ENCODE measurements at regions not wholly inside any gene's neighbourhood (a gene's known extent, or its start where the extent isn't known, plus 50 kb on each side); places are given as distances from the start of the nearest gene placed in this dataset.

DNA sequence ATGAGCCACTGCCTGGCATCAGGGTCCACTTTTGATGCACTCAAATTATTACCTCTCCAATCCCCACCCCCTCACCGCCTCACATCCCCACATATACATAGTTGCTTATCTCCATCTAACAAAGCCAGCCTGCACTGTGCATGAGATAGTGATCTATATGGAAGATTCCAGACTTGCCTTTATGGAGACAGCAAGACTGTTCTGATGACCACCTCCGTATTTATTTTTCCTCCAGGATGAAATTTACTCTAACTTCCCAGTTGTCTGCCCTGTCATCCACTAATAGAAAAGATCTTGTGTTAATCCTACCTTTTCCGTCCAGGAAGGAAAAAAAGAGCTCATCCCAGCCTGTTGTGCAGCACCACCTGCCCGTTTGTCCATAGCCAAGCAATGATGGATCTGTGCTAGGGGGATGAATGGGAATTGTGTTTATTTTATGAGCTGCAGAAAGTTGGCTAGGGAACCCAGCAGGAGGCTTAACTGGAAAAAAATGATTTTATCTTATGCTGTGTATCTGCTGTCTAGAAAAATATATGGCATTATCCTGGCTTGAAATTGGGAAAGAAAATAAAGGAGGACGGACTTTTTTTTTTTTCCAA, 114.5 kb downstream of the CD47 start:
- peak overlapping the region; percentile 53 for H3K4me3 ChIP-seq (ENCODE audit: low read depth, low read length)
- peak overlapping the region; percentile 35 for H3K27ac ChIP-seq (ENCODE audit: insufficient read depth, low read length, poor library complexity, severe bottlenecking)
- peaks cover 0 to 2% (median 0%) of the 10 kb centered on the region in 7 donors for H3K9me3 Mint-ChIP-seq
- no peak for DNase-seq
- H3K9me3 ChIP-seq (ENCODE audit: control insufficient read depth in 2 of 2, low read length in 2 of 2): no peaks in the 10 kb centered on the region
- no peaks in the 10 kb centered on the region for H3K36me3 ChIP-seq (ENCODE audit: control insufficient read depth, insufficient read depth, low read length)
- ATAC-seq (ENCODE audit: low read depth in 2 of 2): peak in 1 of 2 donors; percentile 13
- no peaks in the 10 kb centered on the region for H3K27me3 Mint-ChIP-seq
- peak overlapping the region; percentile 40 to 54 (median 42) for H3K27ac Mint-ChIP-seq
- H3K4me1 ChIP-seq (ENCODE audit: control insufficient read depth, insufficient read depth, low read length, poor library complexity, severe bottlenecking): peaks cover 49% of the 10 kb centered on the region
- H3K36me3 Mint-ChIP-seq: no peaks in the 10 kb centered on the region
- H3K4me3 Mint-ChIP-seq: peak overlapping the region; percentile 6 to 83 (median 49)
- peaks cover 33 to 63% (median 49%) of the 10 kb centered on the region in 4 donors for H3K4me1 Mint-ChIP-seq
- no peaks in the 10 kb centered on the region for H3K27me3 ChIP-seq (ENCODE audit: control insufficient read depth, insufficient read depth, low read length)

DNA sequence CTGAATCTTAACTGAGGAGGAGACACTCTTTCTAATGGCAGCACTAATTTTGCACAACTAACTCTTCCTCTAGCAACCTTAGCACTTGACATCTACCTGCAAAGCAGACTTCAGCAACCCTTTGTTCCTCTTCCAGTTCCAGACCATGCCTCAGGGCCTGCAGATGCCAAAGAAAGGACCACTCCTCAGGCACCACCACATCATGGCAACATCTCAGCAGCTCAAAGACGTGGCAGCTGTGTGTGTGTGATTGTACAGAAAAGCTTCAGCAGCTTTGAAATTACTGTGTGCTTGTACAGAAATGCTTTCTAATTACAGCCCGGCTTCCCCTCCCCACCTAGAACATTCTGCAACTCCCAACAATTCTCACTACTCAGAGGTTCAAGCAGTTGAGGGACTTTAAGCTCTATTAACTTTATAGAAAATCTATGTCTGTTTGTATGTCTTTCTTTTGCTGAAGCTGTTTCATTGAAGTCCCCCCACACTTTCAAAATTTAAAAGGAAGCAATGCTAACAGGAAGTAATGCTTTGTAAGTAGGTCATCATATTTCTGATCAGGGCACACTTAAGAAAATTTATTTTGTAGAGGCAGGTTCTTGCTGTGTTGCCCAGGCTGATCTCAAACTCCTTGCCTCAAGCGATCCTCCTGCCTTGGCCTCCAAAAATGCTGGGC, 115.2 kb downstream of the CD47 start:
- H3K4me3 Mint-ChIP-seq: peak overlapping the region in 3 of 4 donors; percentile 6 to 83 (median 60)
- ATAC-seq (ENCODE audit: low read depth in 2 of 2) (peak; percentile 63 to 70), DNase-seq (peak in 2 of 3 donors; percentile 21 to 59)

DNA sequence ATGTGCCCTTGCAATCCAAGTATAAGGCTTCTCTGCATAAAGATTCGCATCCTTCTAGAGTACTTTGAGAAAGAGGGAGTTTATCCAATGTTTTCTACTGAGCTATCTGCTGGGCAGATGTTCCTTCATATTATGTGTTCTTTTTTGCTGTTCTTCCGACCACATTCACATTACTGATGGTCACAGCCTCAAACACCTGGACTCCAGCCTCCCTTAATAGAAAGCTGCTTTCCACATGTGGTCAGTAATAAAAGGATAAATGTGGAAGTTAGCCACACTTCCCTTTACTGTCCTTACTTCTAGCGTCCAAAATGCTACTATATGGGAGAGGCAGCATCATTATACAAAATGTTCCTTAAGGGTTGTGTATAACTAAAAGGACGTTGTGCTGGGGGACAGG, 116.9 kb downstream of the CD47 start:
- H3K27ac ChIP-seq (ENCODE audit: insufficient read depth, low read length, poor library complexity, severe bottlenecking): no peak overlapping the region
- H3K4me1 Mint-ChIP-seq: peaks cover 33 to 51% (median 42%) of the 10 kb centered on the region in 4 donors
- no peak overlapping the region for H3K4me3 ChIP-seq (ENCODE audit: low read depth, low read length)
- H3K4me3 Mint-ChIP-seq: no peak overlapping the region
- no peaks in the 10 kb centered on the region for H3K36me3 ChIP-seq (ENCODE audit: control insufficient read depth, insufficient read depth, low read length)
- no peaks in the 10 kb centered on the region for H3K27me3 Mint-ChIP-seq
- peaks cover 0 to 2% (median 0%) of the 10 kb centered on the region in 7 donors for H3K9me3 Mint-ChIP-seq
- peaks cover 42% of the 10 kb centered on the region for H3K4me1 ChIP-seq (ENCODE audit: control insufficient read depth, insufficient read depth, low read length, poor library complexity, severe bottlenecking)
- DNase-seq: no peak
- H3K27ac Mint-ChIP-seq: no peak overlapping the region
- no peak for ATAC-seq (ENCODE audit: low read depth in 2 of 2)
- H3K36me3 Mint-ChIP-seq: no peaks in the 10 kb centered on the region
- H3K27me3 ChIP-seq (ENCODE audit: control insufficient read depth, insufficient read depth, low read length): no peaks in the 10 kb centered on the region
- no peaks in the 10 kb centered on the region for H3K9me3 ChIP-seq (ENCODE audit: control insufficient read depth in 2 of 2, low read length in 2 of 2)

More for the DNA sequence above, 115.2 kb downstream of the CD47 start:
- H3K9me3 Mint-ChIP-seq: peaks cover 0 to 2% (median 0%) of the 10 kb centered on the region in 7 donors
- peaks cover 29 to 60% (median 47%) of the 10 kb centered on the region in 4 donors for H3K4me1 Mint-ChIP-seq
- H3K4me3 ChIP-seq (ENCODE audit: low read depth, low read length): peak overlapping the region; percentile 53
- H3K36me3 ChIP-seq (ENCODE audit: control insufficient read depth, insufficient read depth, low read length): no peaks in the 10 kb centered on the region
- no peaks in the 10 kb centered on the region for H3K36me3 Mint-ChIP-seq
- no peaks in the 10 kb centered on the region for H3K9me3 ChIP-seq (ENCODE audit: control insufficient read depth in 2 of 2, low read length in 2 of 2)
- H3K27ac ChIP-seq (ENCODE audit: insufficient read depth, low read length, poor library complexity, severe bottlenecking): peak overlapping the region; percentile 35
- H3K27ac Mint-ChIP-seq: peak overlapping the region; percentile 40 to 54 (median 42)
- H3K4me1 ChIP-seq (ENCODE audit: control insufficient read depth, insufficient read depth, low read length, poor library complexity, severe bottlenecking): peaks cover 49% of the 10 kb centered on the region
- H3K27me3 ChIP-seq (ENCODE audit: control insufficient read depth, insufficient read depth, low read length): no peaks in the 10 kb centered on the region
- no peaks in the 10 kb centered on the region for H3K27me3 Mint-ChIP-seq

DNA sequence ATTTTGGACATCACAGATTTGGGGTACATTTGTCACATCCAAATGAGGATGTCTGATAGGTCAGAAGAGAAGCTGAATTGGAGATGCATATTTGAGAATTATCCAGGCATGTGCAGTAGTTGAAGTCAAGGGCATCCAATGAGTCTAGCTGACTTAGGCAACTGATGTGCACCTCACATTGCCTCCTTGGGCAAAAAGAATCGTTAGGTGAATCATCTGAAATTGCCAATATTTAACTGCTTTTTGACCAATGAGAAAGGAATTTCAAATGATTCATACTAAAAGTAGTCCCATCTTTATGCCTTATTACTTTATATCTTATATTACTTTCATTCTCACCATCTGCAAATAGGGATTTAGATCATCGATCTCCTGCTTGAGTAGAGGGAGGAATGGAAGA, 117.7 kb downstream of the CD47 start:
- Histone ChIP-seq H3K4me1 (ENCODE audit: control insufficient read depth, insufficient read depth, low read length, poor library complexity, severe bottlenecking) (peaks cover 34% of the 10 kb centered on the region), H3K27ac (ENCODE audit: insufficient read depth, low read length, poor library complexity, severe bottlenecking) (no peak overlapping the region), H3K36me3 (ENCODE audit: control insufficient read depth, insufficient read depth, low read length) (no peaks in the 10 kb centered on the region), H3K4me3 (ENCODE audit: low read depth, low read length) (no peak overlapping the region), H3K9me3 (ENCODE audit: control insufficient read depth in 2 of 2, low read length in 2 of 2) (no peaks in the 10 kb centered on the region), H3K27me3 (ENCODE audit: control insufficient read depth, insufficient read depth, low read length) (no peaks in the 10 kb centered on the region)
- Mint-ChIP-seq H3K4me3 (no peak overlapping the region), H3K4me1 (peaks cover 26 to 43% (median 34%) of the 10 kb centered on the region in 4 donors), H3K27ac (peak overlapping the region in 1 of 3 donors; percentile 32), H3K36me3 (no peaks in the 10 kb centered on the region), H3K9me3 (no peaks in the 10 kb centered on the region), H3K27me3 (no peaks in the 10 kb centered on the region)
- ATAC-seq (ENCODE audit: low read depth in 2 of 2) (no peak), DNase-seq (no peak)

DNA sequence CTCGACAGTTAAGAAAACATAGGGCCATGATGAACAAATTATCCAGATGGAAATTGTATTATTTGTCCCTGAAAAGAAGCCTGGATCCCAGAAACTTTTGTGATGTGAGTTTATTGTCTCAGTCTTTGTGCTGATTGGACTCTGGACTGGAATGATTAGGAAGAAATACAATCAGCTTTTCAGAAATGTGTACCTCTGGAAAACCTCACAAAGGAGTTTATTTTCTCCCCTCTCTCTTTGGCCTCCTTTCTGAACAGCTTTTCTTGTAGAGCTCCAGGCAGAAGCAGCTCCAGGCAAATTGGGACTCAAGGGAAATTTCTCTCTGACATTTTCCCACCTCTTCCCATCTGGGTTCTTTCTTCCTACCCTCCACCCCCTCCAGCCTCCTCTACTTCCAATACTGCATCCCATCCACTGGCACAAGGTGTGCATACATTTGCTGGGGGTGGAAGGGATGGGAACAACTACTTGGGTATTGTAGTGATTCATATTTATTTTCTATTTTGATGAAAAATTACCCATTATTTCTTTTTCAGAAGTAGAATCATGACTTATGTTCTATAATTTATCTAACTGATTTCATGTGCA, 119.7 kb downstream of the CD47 start:
- Mint-ChIP-seq H3K4me1 (peaks cover 16 to 23% (median 21%) of the 10 kb centered on the region in 4 donors), H3K9me3 (no peaks in the 10 kb centered on the region), H3K27ac (peak overlapping the region in 2 of 3 donors; percentile 12 to 54), H3K36me3 (no peaks in the 10 kb centered on the region), H3K4me3 (no peak overlapping the region), H3K27me3 (no peaks in the 10 kb centered on the region)
- peaks cover 14% of the 10 kb centered on the region for H3K4me1 ChIP-seq (ENCODE audit: control insufficient read depth, insufficient read depth, low read length, poor library complexity, severe bottlenecking)
- H3K36me3 ChIP-seq (ENCODE audit: control insufficient read depth, insufficient read depth, low read length): no peaks in the 10 kb centered on the region
- no peak overlapping the region for H3K4me3 ChIP-seq (ENCODE audit: low read depth, low read length)
- ATAC-seq (ENCODE audit: low read depth in 2 of 2) (no peak), DNase-seq (no peak)
- no peak overlapping the region for H3K27ac ChIP-seq (ENCODE audit: insufficient read depth, low read length, poor library complexity, severe bottlenecking)
- no peaks in the 10 kb centered on the region for H3K9me3 ChIP-seq (ENCODE audit: control insufficient read depth in 2 of 2, low read length in 2 of 2)
- no peaks in the 10 kb centered on the region for H3K27me3 ChIP-seq (ENCODE audit: control insufficient read depth, insufficient read depth, low read length)

DNA sequence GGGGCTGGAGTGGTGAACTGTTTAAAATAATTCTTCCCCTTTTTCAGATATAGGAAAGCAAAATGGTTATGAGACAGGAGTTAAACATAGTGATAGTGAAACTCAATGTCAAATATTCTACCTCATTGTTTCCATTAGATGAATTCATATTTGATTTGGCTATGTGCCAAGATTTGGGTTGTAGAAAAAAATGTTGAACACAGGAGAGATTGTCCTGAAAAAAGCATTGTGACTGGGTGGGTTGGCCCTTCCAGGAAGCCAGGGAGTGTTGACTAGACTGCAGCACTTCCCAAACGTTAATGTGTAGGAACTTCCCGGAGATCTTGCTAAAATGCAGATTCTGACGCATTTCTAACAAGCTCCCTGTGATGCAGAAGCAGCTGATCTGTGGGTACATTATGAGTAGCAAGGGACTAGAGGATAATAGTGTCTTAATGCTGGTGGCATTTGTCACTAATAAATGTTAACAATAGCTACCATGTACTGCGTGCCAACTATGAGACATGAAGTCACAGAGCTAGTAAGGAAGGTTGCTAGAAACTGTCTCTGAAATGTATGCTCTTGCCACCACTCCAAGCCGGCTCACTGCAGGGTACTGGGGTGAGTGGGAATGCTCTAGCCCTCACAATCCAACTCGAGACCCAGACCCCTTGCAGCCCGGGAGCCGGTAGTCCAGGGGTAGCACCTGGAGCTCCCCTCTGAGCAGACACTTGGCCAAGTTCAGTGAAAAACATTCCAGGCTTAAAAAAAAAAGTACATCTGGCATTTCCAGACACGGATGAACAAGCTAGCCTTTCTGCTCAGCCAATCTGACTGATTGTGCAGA, 120.6 kb downstream of the CD47 start:
- Histone ChIP-seq H3K36me3 (ENCODE audit: control insufficient read depth, insufficient read depth, low read length) (no peaks in the 10 kb centered on the region), H3K4me1 (ENCODE audit: control insufficient read depth, insufficient read depth, low read length, poor library complexity, severe bottlenecking) (peaks cover 5% of the 10 kb centered on the region), H3K4me3 (ENCODE audit: low read depth, low read length) (no peak overlapping the region), H3K27ac (ENCODE audit: insufficient read depth, low read length, poor library complexity, severe bottlenecking) (no peak overlapping the region), H3K9me3 (ENCODE audit: control insufficient read depth in 2 of 2, low read length in 2 of 2) (no peaks in the 10 kb centered on the region), H3K27me3 (ENCODE audit: control insufficient read depth, insufficient read depth, low read length) (no peaks in the 10 kb centered on the region)
- Mint-ChIP-seq H3K9me3 (no peaks in the 10 kb centered on the region), H3K36me3 (no peaks in the 10 kb centered on the region), H3K4me3 (no peak overlapping the region), H3K27me3 (no peaks in the 10 kb centered on the region), H3K27ac (no peak overlapping the region), H3K4me1 (peaks cover 8 to 14% (median 12%) of the 10 kb centered on the region in 4 donors)
- peak in 1 of 3 donors; percentile 13 for DNase-seq
- no peak for ATAC-seq (ENCODE audit: low read depth in 2 of 2)

DNA sequence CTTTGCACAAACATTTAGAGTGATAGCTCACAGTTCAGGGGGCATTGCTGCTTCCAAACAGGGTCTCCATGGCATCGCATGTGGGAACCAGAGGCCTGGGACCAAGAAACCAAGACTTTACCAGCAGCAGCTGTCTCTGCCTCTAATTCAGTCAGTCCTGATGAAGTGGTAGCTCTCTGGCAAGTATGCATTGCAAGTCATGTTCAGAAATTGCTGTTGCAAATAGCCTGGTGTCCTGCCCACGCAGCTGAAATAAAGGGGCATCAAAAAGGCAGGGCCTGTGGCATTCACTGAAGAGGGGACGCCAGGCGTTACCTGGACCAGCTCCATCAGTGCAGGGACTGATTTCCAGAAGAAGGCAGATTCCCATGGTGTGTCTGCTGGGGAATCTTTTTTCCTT, 121.3 kb downstream of the CD47 start:
- no peaks in the 10 kb centered on the region for H3K27me3 ChIP-seq (ENCODE audit: control insufficient read depth, insufficient read depth, low read length)
- DNase-seq: no peak
- no peak overlapping the region for H3K4me3 Mint-ChIP-seq
- no peaks in the 10 kb centered on the region for H3K27me3 Mint-ChIP-seq
- no peak for ATAC-seq (ENCODE audit: low read depth in 2 of 2)
- H3K4me1 ChIP-seq (ENCODE audit: control insufficient read depth, insufficient read depth, low read length, poor library complexity, severe bottlenecking): no peaks in the 10 kb centered on the region
- H3K4me3 ChIP-seq (ENCODE audit: low read depth, low read length): no peak overlapping the region
- no peaks in the 10 kb centered on the region for H3K36me3 ChIP-seq (ENCODE audit: control insufficient read depth, insufficient read depth, low read length)
- H3K9me3 ChIP-seq (ENCODE audit: control insufficient read depth in 2 of 2, low read length in 2 of 2): no peaks in the 10 kb centered on the region
- H3K27ac ChIP-seq (ENCODE audit: insufficient read depth, low read length, poor library complexity, severe bottlenecking): no peak overlapping the region
- no peaks in the 10 kb centered on the region for H3K36me3 Mint-ChIP-seq
- H3K9me3 Mint-ChIP-seq: no peaks in the 10 kb centered on the region
- peaks cover 6 to 10% (median 7%) of the 10 kb centered on the region in 4 donors for H3K4me1 Mint-ChIP-seq
- no peak overlapping the region for H3K27ac Mint-ChIP-seq

Measured in CD4-positive, CD25-positive, alpha-beta regulatory T cell (primary cell).